A673 (cell line): ENCODE measurements at regions not wholly inside any gene's neighbourhood (a gene's known extent, or its start where the extent isn't known, plus 50 kb on each side); places are given as distances from the start of the nearest gene placed in this dataset.

ENCODE experiments used
- BruUV-seq: library from RNA; stranded (reverse); fragments of 400-500 nt; replicated peaks from 2 replicates; lab custom pipeline; 2021; lab: Mats Ljungman, UMichigan
- CTCF ChIA-PET: fragments of 300-600 bp; sonication (Branson Sonifier 250); formaldehyde crosslinking; loops from one replicate; lab custom pipeline; 2022; ENCODE audit warnings: antibody characterized with exemption; lab: Charles Lee
- POLR2A ChIA-PET: fragments of 300-600 bp; sonication (Branson Sonifier 250); formaldehyde crosslinking; loops from one replicate; lab custom pipeline; 2022; ENCODE audit warnings: antibody characterized with exemption; ENCODE audit not compliant: low non-redundant PET; lab: Charles Lee
- DNase-seq: peaks from one replicate; pipeline ENCODE4 v3.0.0-alpha.2; 2015; ENCODE audit warnings: low spot score
- H3K27ac ChIP-seq: fragments of 200-600 bp; sonication (generic); 2 replicates; pipeline ENCODE4 v1.5.1; 2016; ENCODE audit warnings: mixed run types, low read depth, mild to moderate bottlenecking, mixed read lengths, antibody characterized with exemption, low read length; ENCODE audit not compliant: poor library complexity, severe bottlenecking
- H3K27me3 ChIP-seq: fragments of 200-600 bp; sonication (generic); replicated peaks from 2 replicates; pipeline ENCODE4 v1.6.1; 2017; ENCODE audit warnings: mixed run types, low read depth, mild to moderate bottlenecking, mixed read lengths, antibody characterized with exemption, low read length; ENCODE audit not compliant: insufficient read depth, poor library complexity
- H3K36me3 ChIP-seq: fragments of 200-600 bp; sonication (generic); 2 replicates; pipeline ENCODE4 v1.6.1; 2016; ENCODE audit warnings: mixed run types, mild to moderate bottlenecking, mixed read lengths, antibody characterized with exemption, low read length; ENCODE audit not compliant: insufficient read depth, poor library complexity, severe bottlenecking
- H3K4me1 ChIP-seq: fragments of 200-600 bp; sonication (generic); 2 replicates; pipeline ENCODE4 v1.6.1; 2017; ENCODE audit warnings: mixed run types, mild to moderate bottlenecking, mixed read lengths, antibody characterized with exemption, low read length; ENCODE audit not compliant: insufficient read depth, poor library complexity, severe bottlenecking
- H3K4me3 ChIP-seq: fragments of 200-600 bp; sonication (generic); 2 replicates; pipeline ENCODE4 v1.5.1; 2016; ENCODE audit warnings: low read depth, mixed run types, mild to moderate bottlenecking, mixed read lengths, low read length; ENCODE audit not compliant: poor library complexity, severe bottlenecking
- H3K9me3 ChIP-seq: fragments of 200-600 bp; sonication (generic); 2 replicates; pipeline ENCODE4 v1.6.1; 2016; ENCODE audit warnings: mixed run types, low read depth, mild to moderate bottlenecking, mixed read lengths, antibody characterized with exemption, low read length; ENCODE audit not compliant: poor library complexity, severe bottlenecking
- EZH2 ChIP-seq: fragments of 200-600 bp; sonication (generic); IDR thresholded peaks from 2 replicates; pipeline ENCODE4 v1.6.1; 2017; ENCODE audit warnings: borderline replicate concordance, low read depth, mild to moderate bottlenecking, mixed read lengths, antibody characterized with exemption, low read length; ENCODE audit not compliant: poor library complexity, severe bottlenecking
- intact Hi-C: fragments of 100-400 bp; cut with micrococcal nuclease; formaldehyde crosslinking; loops from one replicate; pipeline ENCODE4 v1.10.0; 2022; ENCODE audit not compliant: unreplicated experiment
- TF ChIP-seq, protein P1 (sequence below): fragments of 300-800, 200-600 bp; sonication (generic); conservative IDR thresholded peaks from 2 replicates; pipeline ENCODE4 v1.5.1; 2017; ENCODE audit warnings: low read depth, mild to moderate bottlenecking, antibody characterized with exemption, low read length, moderate library complexity, mixed read lengths

DNA sequence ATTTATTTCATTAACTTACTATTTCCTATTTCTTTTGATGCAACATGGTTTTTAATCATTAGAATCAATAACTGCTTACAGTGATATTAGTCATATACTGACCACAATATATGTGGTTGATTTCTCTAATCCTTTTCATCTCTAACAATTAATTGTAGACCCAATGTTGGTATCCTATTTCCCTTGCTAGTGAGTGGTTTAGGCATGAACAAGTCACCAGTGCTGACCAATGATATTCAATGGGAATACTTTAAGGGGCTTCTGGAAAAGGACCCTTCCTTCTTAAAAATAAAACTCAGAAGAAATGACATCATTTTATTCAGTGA lies 672.4 kb upstream of the GRAMD2B start:
- ChIA-PET CTCF (no interaction called here), POLR2A (no interaction called here)
- no peaks in the 10 kb centered on the region for H3K4me1 ChIP-seq
- no peaks in the 10 kb centered on the region for H3K36me3 ChIP-seq
- intact Hi-C loops, result no loop called here
- TF ChIP-seq, protein P1, sequence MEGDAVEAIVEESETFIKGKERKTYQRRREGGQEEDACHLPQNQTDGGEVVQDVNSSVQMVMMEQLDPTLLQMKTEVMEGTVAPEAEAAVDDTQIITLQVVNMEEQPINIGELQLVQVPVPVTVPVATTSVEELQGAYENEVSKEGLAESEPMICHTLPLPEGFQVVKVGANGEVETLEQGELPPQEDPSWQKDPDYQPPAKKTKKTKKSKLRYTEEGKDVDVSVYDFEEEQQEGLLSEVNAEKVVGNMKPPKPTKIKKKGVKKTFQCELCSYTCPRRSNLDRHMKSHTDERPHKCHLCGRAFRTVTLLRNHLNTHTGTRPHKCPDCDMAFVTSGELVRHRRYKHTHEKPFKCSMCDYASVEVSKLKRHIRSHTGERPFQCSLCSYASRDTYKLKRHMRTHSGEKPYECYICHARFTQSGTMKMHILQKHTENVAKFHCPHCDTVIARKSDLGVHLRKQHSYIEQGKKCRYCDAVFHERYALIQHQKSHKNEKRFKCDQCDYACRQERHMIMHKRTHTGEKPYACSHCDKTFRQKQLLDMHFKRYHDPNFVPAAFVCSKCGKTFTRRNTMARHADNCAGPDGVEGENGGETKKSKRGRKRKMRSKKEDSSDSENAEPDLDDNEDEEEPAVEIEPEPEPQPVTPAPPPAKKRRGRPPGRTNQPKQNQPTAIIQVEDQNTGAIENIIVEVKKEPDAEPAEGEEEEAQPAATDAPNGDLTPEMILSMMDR, result no peak
- no peak for TF ChIP-seq EZH2
- H3K4me3 ChIP-seq, result no peak overlapping the region
- H3K9me3 ChIP-seq, result no peaks in the 10 kb centered on the region
- no peak overlapping the region for H3K27ac ChIP-seq
- DNase-seq, result no peak
- no TSS peak for BruUV-seq
- peaks cover 7% of the 10 kb centered on the region for H3K27me3 ChIP-seq

DNA sequence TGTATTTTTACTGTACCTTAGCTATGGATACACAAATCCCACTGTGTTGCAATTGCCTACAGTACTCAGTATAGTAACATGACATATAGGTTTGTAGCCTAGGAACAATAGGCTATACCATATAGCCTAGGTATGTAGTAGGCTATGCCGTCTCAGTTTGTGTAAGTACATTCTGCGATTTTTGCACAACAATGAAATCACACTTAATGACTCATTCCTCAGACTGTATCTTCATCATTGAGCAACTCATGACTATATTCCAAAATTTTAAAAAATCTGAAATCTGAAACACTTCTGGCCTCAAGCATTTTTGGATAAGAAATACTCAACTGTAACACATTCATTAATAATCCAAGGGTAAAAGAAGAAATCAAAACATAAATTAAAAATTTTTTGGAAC lies 666.8 kb upstream of the GRAMD2B start:
- Histone ChIP-seq H3K27ac (no peak overlapping the region), H3K4me3 (no peak overlapping the region), H3K36me3 (no peaks in the 10 kb centered on the region), H3K27me3 (no peaks in the 10 kb centered on the region), H3K9me3 (no peaks in the 10 kb centered on the region), H3K4me1 (no peaks in the 10 kb centered on the region)
- ChIA-PET POLR2A (no interaction called here), CTCF (no interaction called here)
- BruUV-seq, result no TSS peak
- intact Hi-C loops, result no loop called here
- TF ChIP-seq EZH2, result no peak
- TF ChIP-seq, protein P1, result no peak
- DNase-seq, result no peak

DNA sequence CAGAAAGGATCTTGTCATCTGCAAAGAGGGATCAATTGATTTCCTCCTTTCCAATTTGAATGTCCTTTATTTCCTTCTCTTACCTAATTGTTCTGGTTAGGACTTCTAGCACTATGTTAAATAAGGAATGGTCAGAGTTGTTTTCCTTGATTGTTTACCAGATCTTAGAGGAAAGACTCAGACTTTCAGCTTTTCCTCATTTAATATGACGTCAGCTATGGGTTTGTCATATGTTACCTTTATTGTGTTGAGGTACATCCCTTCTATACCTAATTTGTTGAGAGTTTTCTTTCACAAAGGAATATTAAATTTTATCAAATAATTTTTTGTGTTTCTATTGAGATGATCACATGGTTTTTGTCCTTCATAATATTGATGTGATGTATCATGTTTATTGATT lies 656.5 kb upstream of the GRAMD2B start:
- no peak for DNase-seq
- Histone ChIP-seq H3K27me3 (peaks cover 10% of the 10 kb centered on the region), H3K4me3 (no peak overlapping the region), H3K27ac (no peak overlapping the region), H3K4me1 (no peaks in the 10 kb centered on the region), H3K36me3 (no peaks in the 10 kb centered on the region), H3K9me3 (no peaks in the 10 kb centered on the region)
- intact Hi-C loops, result no loop called here
- POLR2A ChIA-PET, result no interaction called here
- BruUV-seq, result no TSS peak
- CTCF ChIA-PET, result no interaction called here
- TF ChIP-seq EZH2, result no peak
- TF ChIP-seq, protein P1, result no peak
